ENCODE measurements at regions not wholly inside any gene's neighbourhood (a gene's known extent, or its start where the extent isn't known, plus 50 kb on each side); places are given as distances from the start of the nearest gene placed in this dataset.

DNA sequence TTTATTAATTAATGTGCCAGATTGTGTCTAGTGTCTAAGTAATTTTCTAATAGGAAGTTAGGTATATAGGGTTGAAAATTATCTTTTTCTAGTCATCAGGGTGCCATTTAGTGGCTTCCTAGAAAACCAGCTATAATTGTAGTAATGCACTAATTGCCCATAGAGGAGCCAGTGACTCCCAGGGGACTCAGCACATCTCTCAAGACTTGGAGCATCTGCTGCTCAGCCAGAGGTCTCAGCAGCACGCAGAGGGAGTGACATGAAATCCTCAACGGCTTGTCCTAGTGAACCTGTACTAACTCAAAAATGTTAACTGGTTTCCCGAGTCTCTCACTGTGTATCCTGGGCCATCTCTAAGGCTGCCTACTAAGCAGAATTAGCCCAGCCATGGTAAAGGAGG lies 78.2 kb upstream of the MAN2A1 start:
- Histone ChIP-seq H3K4me2 (ENCODE audit: insufficient read depth, low read length) (no peak overlapping the region), H3K9me3 (replicated peaks; ENCODE audit: control insufficient read depth, insufficient read depth, low read length) (no peaks in the 10 kb centered on the region), H3K9ac (replicated peaks; ENCODE audit: extremely low read depth, insufficient read depth, low read length) (no peak overlapping the region), H3K27ac (ENCODE audit: insufficient read depth, low read depth, low read length) (no peak overlapping the region), H4K20me1 (replicated peaks; ENCODE audit: control insufficient read depth, extremely low read depth, insufficient read depth, low read length) (no peaks in the 10 kb centered on the region), H2AFZ (ENCODE audit: low read depth, low read length) (no peak overlapping the region), H3K27me3 (ENCODE audit: control insufficient read depth in 2 of 2, insufficient read depth in 2 of 2, low read length in 2 of 2) (no peaks in the 10 kb centered on the region), H3K4me3 (replicated peaks in 1 of 3; ENCODE audit: insufficient read depth in 1 of 3, low read depth in 1 of 3, low read length in 3 of 3) (no peak overlapping the region), H3K4me1 (ENCODE audit: control insufficient read depth, extremely low read depth, insufficient read depth, low read length) (no peaks in the 10 kb centered on the region), H3K36me3 (ENCODE audit: control insufficient read depth in 2 of 2, extremely low read depth in 1 of 2, insufficient read depth in 2 of 2, low read length in 2 of 2) (no peaks in the 10 kb centered on the region), H3K79me2 (ENCODE audit: control insufficient read depth, insufficient read depth, low read length) (no peaks in the 10 kb centered on the region), H3K9me1 (replicated peaks; ENCODE audit: control insufficient read depth, extremely low read depth, insufficient read depth, low read length) (no peaks in the 10 kb centered on the region)
- dilution Hi-C loops (cut with MboI; ENCODE audit: extremely low pct_ligation_motif_present, low sequenced_read_pairs): no loop called here
- ChIA-PET CTCF (no interaction called here), POLR2A (no interaction called here)
- BruUV-seq (replicated peaks): no TSS peak
- DNase-seq (ENCODE audit: low read depth, low spot score) (no peak), FAIRE-seq (no peak)
- intact Hi-C loops (cut with micrococcal nuclease): no loop called here
- TF ChIP-seq FOS (IDR thresholded peaks at IDR 0.05; ENCODE audit: borderline replicate concordance, insufficient read depth, low read length) (no peak), JUN (IDR thresholded peaks at IDR 0.05; ENCODE audit: borderline replicate concordance, insufficient read depth, insufficient read length, low read depth) (no peak), MAX (IDR thresholded peaks at IDR 0.05; ENCODE audit: insufficient read depth, insufficient read length) (no peak), EZH2 (IDR thresholded peaks at IDR 0.05; ENCODE audit: borderline replicate concordance, low read depth, low read length, severe bottlenecking) (no peak), POLR2A (IDR thresholded peaks at IDR 0.05; ENCODE audit: low read depth, low read length) (no peak), MYC (IDR thresholded peaks at IDR 0.05; ENCODE audit: low read depth, low read length) (no peak), CTCF (IDR thresholded peaks at IDR 0.05; ENCODE audit: extremely low read depth in 1 of 2, insufficient read depth in 1 of 2, low read depth in 1 of 2, low read length in 2 of 2) (no peak), GATA2 (IDR thresholded peaks at IDR 0.05; ENCODE audit: insufficient read depth, insufficient read length, low read depth, low read length) (no peak), POLR2AphosphoS5 (IDR thresholded peaks at IDR 0.05; ENCODE audit: insufficient read depth, low read depth, low read length) (no peak)
